ENCODE measurements at regions not wholly inside any gene's neighbourhood (a gene's known extent, or its start where the extent isn't known, plus 50 kb on each side); places are given as distances from the start of the nearest gene placed in this dataset.

GRCh38 chr2:52880872-52881271 lies 886.7 kb upstream of the CHAC2 start:
- intact Hi-C loops (cut with DNase I, micrococcal nuclease), result no loop called here
- DNase-seq, result no peak
- ATAC-seq, result no peak

GRCh38 chr2:52879561-52879960 lies 888.0 kb upstream of the CHAC2 start:
- ATAC-seq, result no peak
- no peak for DNase-seq
- intact Hi-C loops (cut with DNase I, micrococcal nuclease), result no loop called here

- DNase-seq (no peak), ATAC-seq (no peak)
- intact Hi-C loops (cut with DNase I, micrococcal nuclease), result no loop called here
Measured at GRCh38 chr2:52877703-52878102, 889.9 kb upstream of the CHAC2 start.

- intact Hi-C loops (cut with DNase I, micrococcal nuclease), result no loop called here
- no peak for DNase-seq
- ATAC-seq, result no peak
Measured at GRCh38 chr2:52874466-52875106, 893.0 kb upstream of the CHAC2 start.

- ATAC-seq, result no peak
- DNase-seq, result no peak
- intact Hi-C loops (cut with DNase I, micrococcal nuclease), result no loop called here
Measured at GRCh38 chr2:52862801-52863200, 904.8 kb upstream of the CHAC2 start.

- ATAC-seq (no peak), DNase-seq (no peak)
- intact Hi-C loops (cut with DNase I, micrococcal nuclease), result no loop called here
Measured at GRCh38 chr2:52861596-52861995, 906.0 kb upstream of the CHAC2 start.

GRCh38 chr2:52859065-52859464 lies 908.5 kb upstream of the CHAC2 start:
- ATAC-seq (no peak), DNase-seq (no peak)
- intact Hi-C loops (cut with DNase I, micrococcal nuclease), result no loop called here

- ATAC-seq, result no peak
- DNase-seq, result no peak
- intact Hi-C loops (cut with DNase I, micrococcal nuclease), result no loop called here
Measured at GRCh38 chr2:52857722-52858121, 909.9 kb upstream of the CHAC2 start.

- DNase-seq, result no peak
- no peak for ATAC-seq
- intact Hi-C loops (cut with DNase I, micrococcal nuclease), result no loop called here
Measured at GRCh38 chr2:52852006-52852405, 915.6 kb upstream of the CHAC2 start.

- ATAC-seq (no peak), DNase-seq (no peak)
- intact Hi-C loops (cut with DNase I, micrococcal nuclease), result no loop called here
Measured at GRCh38 chr2:52844701-52845423, 922.7 kb upstream of the CHAC2 start.

GRCh38 chr2:52835909-52836308 lies 931.7 kb upstream of the CHAC2 start:
- ATAC-seq (no peak), DNase-seq (no peak)
- intact Hi-C loops (cut with DNase I, micrococcal nuclease), result no loop called here

GRCh38 chr2:52831216-52831615 lies 936.4 kb upstream of the CHAC2 start:
- no peak for ATAC-seq
- no peak for DNase-seq
- intact Hi-C loops (cut with DNase I, micrococcal nuclease), result no loop called here

- ATAC-seq, result no peak
- intact Hi-C loops (cut with DNase I, micrococcal nuclease), result no loop called here
- DNase-seq, result no peak
Measured at GRCh38 chr2:52828112-52828511, 939.5 kb upstream of the CHAC2 start.

- intact Hi-C loops (cut with DNase I, micrococcal nuclease), result no loop called here
- ATAC-seq (no peak), DNase-seq (no peak)
Measured at GRCh38 chr2:52821631-52822030, 946.0 kb upstream of the CHAC2 start.

GRCh38 chr2:52818958-52819357 lies 948.6 kb upstream of the CHAC2 start:
- intact Hi-C loops (cut with DNase I, micrococcal nuclease), result no loop called here
- ATAC-seq (no peak), DNase-seq (no peak)

- DNase-seq, result no peak
- ATAC-seq, result no peak
- intact Hi-C loops (cut with DNase I, micrococcal nuclease), result no loop called here
Measured at GRCh38 chr2:52810460-52810859, 957.1 kb upstream of the CHAC2 start.

GRCh38 chr2:52805901-52806410 lies 961.6 kb upstream of the CHAC2 start:
- no peak for ATAC-seq
- no peak for DNase-seq
- intact Hi-C loops (cut with DNase I, micrococcal nuclease), result no loop called here

GRCh38 chr2:52794581-52794980 lies 973.0 kb upstream of the CHAC2 start:
- intact Hi-C loops (cut with DNase I, micrococcal nuclease), result no loop called here
- no peak for DNase-seq
- no peak for ATAC-seq

GRCh38 chr2:52779446-52779845 lies 988.2 kb upstream of the CHAC2 start:
- intact Hi-C loops (cut with DNase I, micrococcal nuclease), result no loop called here
- ATAC-seq (no peak), DNase-seq (no peak)

GRCh38 chr2:52776571-52776970 lies 991.0 kb upstream of the CHAC2 start:
- intact Hi-C loops (cut with DNase I, micrococcal nuclease), result no loop called here
- DNase-seq (no peak), ATAC-seq (no peak)

GRCh38 chr2:52775674-52776073 lies 991.9 kb upstream of the CHAC2 start:
- intact Hi-C loops (cut with DNase I, micrococcal nuclease), result no loop called here
- no peak for DNase-seq
- ATAC-seq, result no peak

Measured in left colon (tissue), 2 donors.